NCI-H146 (cell line): ENCODE measurements at regions not wholly inside any gene's neighbourhood (a gene's known extent, or its start where the extent isn't known, plus 50 kb on each side); places are given as distances from the start of the nearest gene placed in this dataset.
A peak's percentile ranks its signal among the peaks of the same experiment; 100 is the strongest.
"Not testable (repeated sequence)": the region's sequence is repeated elsewhere in the genome, so short reads cannot be mapped to it uniquely, and the experiment has no call there.

ENCODE experiments used
- DNase-seq: peaks from one replicate; lab custom pipeline; 2025; lab: John Stamatoyannopoulos, UW

GRCh38 chr4:28822163-28822562, 1898.0 kb upstream of the PCDH7 start:
- no peak for DNase-seq

- no peak for DNase-seq
Observed at GRCh38 chr4:28827866-28828265, 1892.3 kb upstream of the PCDH7 start.

- DNase-seq = no peak
Observed at GRCh38 chr4:28831867-28832266, 1888.3 kb upstream of the PCDH7 start.

GRCh38 chr4:28832444-28832843, 1887.7 kb upstream of the PCDH7 start:
- DNase-seq = no peak

DNA sequence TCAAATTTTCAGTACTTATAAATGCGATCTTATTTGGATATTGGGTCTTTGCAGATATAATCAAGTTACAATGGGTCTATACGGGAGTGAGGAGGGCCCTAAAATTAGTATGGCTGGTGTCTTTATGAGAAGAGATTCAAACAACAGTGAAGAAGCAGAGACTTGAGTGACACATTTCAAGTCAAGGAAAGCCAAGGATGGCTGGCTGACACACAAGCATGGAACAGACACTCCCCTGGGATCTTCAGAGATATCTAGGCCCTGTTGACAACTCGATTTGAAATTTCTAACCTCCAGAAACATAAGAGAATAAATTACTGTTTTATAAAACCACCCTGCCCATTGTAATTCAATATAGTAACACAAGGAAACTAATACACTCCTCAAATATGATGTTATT, 1886.0 kb upstream of the PCDH7 start:
- no peak for DNase-seq

DNA sequence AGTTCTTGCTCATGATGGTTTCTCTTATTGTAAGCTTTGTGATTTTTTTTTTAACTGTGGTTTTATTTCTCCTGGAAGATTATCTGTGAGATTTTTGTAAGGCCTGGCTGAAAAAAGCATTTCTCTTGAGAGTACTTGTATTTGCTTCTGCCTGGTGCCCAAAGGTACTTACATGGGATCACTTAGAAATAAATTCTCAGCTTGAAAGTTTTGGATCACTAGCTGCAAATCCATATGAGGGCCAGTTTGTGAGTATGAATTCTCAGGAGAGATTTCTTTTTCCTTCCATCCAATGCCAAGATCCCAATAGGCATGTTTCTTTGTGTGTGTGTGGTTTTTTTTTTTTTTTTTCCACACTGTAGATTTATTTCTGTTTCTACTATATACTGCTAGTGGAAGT, 1884.7 kb upstream of the PCDH7 start:
- DNase-seq = no peak

DNA sequence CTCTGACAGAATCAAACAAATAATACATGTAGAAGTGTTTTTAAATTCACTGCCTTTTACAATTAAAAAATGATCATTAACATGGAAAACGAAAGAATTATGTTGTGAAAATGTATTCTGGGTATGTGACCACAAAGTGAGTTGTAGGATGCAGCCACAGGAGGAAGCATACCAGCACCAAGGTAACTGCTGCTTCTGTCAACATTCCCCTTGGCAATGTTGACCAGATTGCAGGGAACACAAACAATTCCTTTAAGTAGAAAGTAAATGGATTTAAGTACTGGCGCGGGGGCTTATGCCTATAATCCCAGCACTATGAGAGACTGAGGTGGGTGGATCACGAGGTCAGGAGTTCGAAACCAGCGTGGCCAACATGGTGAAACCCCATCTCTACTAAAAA, 1877.9 kb upstream of the PCDH7 start:
- peak; percentile 8 for DNase-seq

DNA sequence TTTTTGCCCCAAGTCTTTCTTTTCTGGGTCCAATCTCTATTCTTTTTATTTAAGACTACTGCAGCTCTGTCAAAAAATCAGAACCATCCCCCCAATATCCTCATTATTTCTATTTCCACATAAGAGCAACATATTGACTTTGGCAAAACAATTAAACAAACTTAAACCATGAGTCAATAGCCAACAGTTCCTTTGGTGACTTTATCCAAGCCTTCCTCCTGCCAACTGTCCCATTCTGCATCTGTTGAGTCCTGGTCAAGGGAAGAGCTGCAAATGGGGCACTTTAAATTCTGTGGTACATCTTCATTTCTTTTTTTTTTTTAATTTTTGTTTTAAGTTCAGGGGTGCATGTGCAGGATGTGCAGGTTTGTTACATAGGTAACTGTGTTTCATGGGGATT, 1875.0 kb upstream of the PCDH7 start:
- no peak for DNase-seq

DNA sequence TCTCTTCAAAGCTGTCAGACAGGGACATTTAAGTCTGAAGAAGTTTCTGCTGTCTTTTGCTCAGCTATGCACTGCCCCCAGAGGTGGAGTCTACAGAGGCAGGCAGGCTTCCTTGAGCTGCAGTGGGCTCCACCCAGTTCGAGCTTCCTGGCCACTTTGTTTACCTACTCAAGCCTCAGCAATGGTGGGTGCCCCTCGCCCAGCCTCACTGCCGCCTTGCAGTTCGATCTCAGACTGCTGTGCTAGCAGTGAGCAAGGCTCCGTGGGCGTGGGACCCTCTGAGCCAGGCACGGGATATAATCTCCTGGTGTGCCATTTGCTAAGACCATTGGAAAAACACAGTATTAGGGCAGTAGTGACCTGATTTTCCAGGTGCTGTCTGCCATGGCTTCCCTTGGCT, 1863.1 kb upstream of the PCDH7 start:
- not testable (repeated sequence) for DNase-seq

DNA sequence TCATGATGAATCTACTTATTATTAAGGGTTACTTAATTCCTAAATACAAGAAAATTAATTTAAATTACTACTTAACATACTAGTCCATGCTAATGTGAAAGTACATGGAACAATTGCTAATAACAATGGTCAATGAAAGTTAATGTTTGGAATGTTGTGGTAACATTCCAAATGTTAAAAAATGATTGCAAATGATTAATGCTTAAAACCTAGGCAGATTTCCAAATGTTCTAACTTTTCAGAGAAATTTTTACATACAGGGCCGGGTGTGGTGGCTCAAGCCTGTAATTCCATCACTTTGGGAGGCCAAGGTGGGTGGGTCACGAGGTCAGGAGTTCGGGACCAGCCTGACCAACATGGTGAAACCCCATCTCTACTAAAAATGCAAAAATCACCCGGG, 1851.3 kb upstream of the PCDH7 start:
- no peak for DNase-seq

DNA sequence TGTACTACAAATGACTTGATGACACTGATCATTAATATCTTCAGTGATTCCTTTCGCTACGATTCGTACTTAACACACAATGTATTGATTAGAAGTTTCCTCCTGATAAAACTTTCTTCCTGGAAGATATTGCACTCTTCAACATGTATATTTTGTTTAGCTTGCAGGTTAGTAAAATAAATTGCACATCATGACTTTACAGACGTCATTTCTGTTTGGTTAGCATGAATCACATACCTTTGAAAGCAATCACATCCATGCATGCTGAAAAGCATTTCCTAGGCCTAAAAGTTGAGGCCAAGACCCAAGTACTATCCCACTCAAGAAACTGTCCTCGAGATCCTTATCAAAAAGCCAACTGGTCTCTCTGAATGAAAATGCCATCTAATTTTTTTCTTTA, 1841.0 kb upstream of the PCDH7 start:
- DNase-seq = no peak

DNA sequence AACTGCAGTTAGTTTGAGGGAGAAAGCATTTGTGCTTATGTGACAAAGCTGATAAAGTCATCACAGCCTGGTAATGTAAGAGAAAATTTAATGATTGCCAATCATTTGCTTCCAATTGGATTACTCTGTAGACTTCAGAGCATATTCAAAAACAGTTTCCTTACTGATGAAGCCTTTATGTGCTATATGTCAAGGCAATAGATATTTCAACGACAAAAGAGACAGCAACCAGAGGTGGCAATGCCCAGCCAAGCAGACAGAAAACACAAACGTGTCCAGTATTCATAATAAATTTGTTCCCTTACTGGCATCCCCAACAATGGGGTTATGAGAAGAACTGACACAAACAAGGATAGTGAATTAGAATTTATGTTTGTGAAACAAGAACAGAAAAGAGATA, 1840.3 kb upstream of the PCDH7 start:
- DNase-seq = no peak

- DNase-seq = no peak
Observed at GRCh38 chr4:28883211-28883610, 1837.0 kb upstream of the PCDH7 start.

GRCh38 chr4:28886934-28887333, 1833.2 kb upstream of the PCDH7 start:
- DNase-seq = no peak

- DNase-seq = no peak
Observed at GRCh38 chr4:28890949-28891775, 1829.0 kb upstream of the PCDH7 start.

DNA sequence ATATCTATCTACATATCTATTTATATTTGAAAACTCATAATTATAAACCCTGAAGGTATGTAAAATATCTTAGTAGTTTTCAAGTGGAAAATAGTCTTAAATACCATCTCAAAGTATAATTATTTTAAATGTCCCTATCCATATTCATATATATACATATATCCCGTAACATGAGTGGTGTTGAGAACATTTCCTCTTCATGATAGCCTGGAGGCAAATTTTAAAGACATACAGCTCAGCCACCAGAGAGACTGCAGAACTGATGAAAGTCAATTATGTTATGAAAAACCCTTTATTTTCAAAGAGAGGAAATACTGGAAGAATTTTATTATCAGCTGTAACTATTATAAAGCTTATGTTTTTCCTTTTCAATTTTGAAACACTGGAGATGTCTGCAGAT, 1806.7 kb upstream of the PCDH7 start:
- DNase-seq = no peak

GRCh38 chr4:28916585-28916984, 1803.6 kb upstream of the PCDH7 start:
- DNase-seq = no peak

DNA sequence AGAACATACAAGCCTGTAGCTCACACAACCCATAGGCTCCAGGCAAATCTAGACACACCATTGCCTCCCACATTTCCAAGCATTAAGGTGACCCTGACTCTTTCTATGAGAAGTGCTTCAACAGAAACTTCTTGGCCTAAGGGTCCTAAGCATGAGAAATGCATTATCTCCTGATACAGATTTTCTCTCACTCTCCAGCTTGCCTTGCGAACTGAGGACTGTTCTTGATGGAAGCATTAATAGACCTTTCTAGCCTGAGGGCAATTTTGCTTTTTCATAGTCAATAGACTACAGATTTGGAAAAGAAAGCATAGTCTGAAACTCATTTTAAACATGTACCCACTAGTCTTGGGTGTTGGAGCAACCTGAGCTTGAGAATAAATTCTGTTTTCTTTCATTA, 1801.3 kb upstream of the PCDH7 start:
- DNase-seq = no peak

DNA sequence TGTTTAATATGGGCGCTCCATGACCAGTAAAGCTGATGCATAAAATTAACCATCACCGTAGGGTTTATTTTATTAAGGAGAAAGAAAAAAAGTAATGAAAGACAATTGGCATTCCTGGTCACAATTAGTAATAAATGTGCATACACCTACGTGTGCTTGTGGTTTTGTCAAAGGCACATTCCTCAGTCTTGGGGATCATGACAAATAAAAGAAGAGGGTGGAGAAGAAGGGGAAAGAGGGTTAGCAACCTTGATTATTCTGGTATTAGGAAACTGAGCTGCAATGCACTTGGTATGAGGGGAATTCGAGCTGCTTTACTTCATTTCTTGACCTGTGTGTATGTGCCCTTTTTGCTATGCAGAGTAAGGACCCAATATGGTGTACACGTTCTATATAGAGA, 1798.3 kb upstream of the PCDH7 start:
- DNase-seq = no peak

GRCh38 chr4:28926156-28926555, 1794.0 kb upstream of the PCDH7 start:
- no peak for DNase-seq

DNA sequence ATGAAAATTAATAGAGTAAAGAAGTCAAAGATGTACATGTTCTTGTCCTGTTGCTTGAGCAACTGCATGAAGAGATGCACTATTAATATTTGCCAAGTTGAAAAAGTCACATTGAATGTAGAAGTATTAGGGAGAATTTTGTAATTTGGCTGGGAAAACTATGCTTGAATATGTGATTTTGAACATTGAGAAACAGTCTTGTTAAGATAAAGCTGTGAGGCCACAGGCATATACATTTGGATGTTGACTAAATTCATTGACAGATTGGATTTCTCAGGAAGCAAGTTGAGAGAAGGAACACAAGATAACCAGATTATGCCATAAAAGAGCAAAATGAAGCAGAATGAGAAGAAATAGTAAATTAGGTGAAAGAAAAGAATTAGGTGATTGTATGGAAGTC, 1777.5 kb upstream of the PCDH7 start:
- DNase-seq = no peak

- DNase-seq = no peak
Observed at GRCh38 chr4:28947374-28947773, 1772.8 kb upstream of the PCDH7 start.

GRCh38 chr4:28948501-28948900, 1771.7 kb upstream of the PCDH7 start:
- DNase-seq = no peak

- no peak for DNase-seq
Observed at GRCh38 chr4:28966982-28967381, 1753.2 kb upstream of the PCDH7 start.
